Cardiac fibroblast (primary cell): ENCODE measurements at regions not wholly inside any gene's neighbourhood (a gene's known extent, or its start where the extent isn't known, plus 50 kb on each side); places are given as distances from the start of the nearest gene placed in this dataset.
"Not testable (repeated sequence)": the region's sequence is repeated elsewhere in the genome, so short reads cannot be mapped to it uniquely, and the experiment has no call there.

ENCODE experiments used
- DNase-seq, 2 donors: peaks; one replicate each; pipeline versions ENCODE4 v3.0.0 to v3.0.0-alpha.2; 2010; ENCODE audit warnings: low read depth in 2 of 2
- H3K4me3 ChIP-seq, 2 donors: replicated peaks in 1 of 2; 1 replicate in 1 of 2; 2 replicates in 1 of 2; pipeline ENCODE4 v1.5.1; 2011; ENCODE audit warnings: low read depth in 2 of 2, low read length in 2 of 2, mild to moderate bottlenecking in 2 of 2, moderate library complexity in 1 of 2
- TF ChIP-seq, protein P1 (sequence below): IDR thresholded peaks from one replicate; pipeline ENCODE4 v1.5.1; 2011; ENCODE audit warnings: low read depth, mild to moderate bottlenecking, low read length, inconsistent platforms

DNA sequence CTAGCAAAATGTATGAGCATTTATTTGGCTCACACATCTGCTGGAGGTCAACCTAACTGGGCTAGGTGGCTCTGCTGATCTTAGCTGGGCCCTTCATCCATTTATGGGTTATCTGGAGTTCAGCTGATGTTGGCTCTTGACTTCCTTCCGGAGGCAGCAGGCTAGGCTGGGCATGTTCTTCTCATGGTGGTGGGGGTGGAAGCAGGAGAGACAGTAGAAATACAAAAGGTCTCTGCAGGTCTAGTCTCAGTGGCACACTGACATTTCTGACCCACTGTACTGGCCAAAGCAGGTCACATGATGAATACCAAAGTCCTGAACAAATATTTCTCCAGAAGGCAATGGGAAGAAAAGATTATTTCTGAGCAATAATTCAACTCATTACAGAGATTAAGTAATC, 334.6 kb downstream of the CRPPA start:
- no peak overlapping the region for H3K4me3 ChIP-seq
- DNase-seq = no peak
- TF ChIP-seq, protein P1, sequence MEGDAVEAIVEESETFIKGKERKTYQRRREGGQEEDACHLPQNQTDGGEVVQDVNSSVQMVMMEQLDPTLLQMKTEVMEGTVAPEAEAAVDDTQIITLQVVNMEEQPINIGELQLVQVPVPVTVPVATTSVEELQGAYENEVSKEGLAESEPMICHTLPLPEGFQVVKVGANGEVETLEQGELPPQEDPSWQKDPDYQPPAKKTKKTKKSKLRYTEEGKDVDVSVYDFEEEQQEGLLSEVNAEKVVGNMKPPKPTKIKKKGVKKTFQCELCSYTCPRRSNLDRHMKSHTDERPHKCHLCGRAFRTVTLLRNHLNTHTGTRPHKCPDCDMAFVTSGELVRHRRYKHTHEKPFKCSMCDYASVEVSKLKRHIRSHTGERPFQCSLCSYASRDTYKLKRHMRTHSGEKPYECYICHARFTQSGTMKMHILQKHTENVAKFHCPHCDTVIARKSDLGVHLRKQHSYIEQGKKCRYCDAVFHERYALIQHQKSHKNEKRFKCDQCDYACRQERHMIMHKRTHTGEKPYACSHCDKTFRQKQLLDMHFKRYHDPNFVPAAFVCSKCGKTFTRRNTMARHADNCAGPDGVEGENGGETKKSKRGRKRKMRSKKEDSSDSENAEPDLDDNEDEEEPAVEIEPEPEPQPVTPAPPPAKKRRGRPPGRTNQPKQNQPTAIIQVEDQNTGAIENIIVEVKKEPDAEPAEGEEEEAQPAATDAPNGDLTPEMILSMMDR = no peak

DNA sequence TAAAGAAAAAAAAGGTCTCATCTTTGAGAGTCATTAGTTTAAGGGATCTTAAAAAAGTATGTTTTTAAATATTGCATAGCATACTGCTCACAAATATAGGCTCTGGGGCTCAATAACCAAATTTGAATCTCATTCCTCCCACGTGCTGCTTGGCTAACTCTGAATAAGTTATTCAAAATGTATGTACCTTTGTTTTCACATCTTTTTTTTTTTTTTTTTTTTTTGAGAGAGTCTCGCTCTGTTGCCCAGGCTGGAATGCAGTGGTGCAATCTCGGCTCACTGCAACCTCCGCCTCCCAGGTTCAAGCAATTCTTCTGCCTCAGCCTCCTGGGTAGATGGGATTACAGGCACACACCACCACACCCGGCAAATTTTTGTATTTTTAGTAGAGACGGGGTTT, 335.6 kb downstream of the CRPPA start:
- H3K4me3 ChIP-seq, DNase-seq: not testable (repeated sequence)

DNA sequence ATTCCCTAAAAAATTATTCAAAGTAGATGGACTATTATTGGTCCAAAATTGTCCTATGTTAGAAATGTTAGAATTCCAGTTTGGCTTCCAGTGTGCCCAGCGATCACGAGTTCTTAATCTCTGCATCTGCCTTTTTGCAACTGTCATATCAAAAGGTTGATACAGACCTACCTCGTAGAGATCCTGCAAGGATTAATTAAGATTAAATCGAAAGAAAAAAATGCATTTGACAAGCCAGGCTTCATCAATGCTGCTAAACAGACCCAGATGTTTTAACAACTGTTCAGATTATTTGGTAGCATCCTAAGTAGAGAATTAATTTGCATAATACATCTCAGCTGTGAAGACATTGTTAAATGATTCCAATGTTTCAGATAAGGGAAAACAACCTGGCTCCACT, 336.5 kb downstream of the CRPPA start:
- no peak for DNase-seq
- no peak overlapping the region for H3K4me3 ChIP-seq
- TF ChIP-seq, protein P1 = no peak

DNA sequence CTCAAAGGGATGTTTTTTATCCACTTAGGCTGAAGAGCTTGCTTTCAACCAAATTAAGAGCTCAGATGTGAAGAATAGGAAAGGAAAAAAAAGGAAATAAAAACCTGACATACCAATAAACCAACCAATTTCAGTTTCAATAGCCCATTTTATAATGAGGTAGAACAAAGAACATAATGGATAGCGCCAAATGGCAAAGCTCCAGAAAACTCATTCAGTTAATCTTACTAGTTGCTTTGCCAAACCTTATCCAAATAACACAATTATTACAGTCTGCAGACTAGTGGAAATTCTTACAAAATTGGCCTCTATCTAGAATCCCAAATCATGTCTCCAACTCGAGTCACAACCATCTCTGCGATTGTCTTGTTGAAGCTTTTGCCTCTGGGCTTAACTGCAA, 337.0 kb downstream of the CRPPA start:
- DNase-seq = peak; percentile 57 to 68
- TF ChIP-seq, protein P1 = no peak
- H3K4me3 ChIP-seq = no peak overlapping the region

DNA sequence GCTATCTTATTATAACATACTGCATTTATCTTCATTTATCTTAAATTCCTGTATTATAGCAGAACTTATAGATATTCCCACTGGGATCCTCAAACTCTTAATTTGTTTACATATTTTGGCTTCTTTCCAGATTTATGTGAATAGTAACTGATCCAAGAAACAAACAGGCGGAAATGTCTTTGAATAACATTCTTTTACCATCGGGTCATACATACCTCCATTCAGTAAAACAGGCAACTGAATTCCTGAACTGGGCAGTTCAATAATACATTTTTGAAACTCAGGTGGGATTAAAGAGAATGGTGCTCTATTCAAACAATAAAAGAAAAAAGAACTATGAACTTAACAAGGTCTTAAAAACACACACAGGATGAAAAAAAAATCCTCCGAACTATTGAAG, 337.4 kb downstream of the CRPPA start:
- TF ChIP-seq, protein P1 = no peak
- H3K4me3 ChIP-seq = no peak overlapping the region
- peak; percentile 37 to 74 for DNase-seq

DNA sequence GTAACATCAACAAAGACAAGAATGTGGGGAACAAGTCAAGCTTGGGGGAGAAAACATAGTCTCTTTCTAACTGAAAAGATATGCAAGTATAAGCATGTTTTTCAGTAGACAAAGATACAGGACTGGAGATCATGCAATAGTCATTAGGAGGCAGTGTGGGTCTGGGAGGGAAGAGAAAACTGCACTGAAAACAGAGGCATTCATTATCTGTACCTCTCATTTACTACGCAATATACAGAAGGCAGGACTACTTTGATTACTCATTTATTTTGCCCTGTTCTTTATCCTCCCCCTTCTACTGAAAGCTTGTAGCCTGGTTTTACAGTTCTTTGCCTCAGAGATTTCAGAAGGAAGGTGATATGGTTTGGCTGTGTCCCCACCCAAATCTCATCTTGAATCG, 341.2 kb downstream of the CRPPA start:
- TF ChIP-seq, protein P1 = no peak
- no peak for DNase-seq
- H3K4me3 ChIP-seq = no peak overlapping the region

DNA sequence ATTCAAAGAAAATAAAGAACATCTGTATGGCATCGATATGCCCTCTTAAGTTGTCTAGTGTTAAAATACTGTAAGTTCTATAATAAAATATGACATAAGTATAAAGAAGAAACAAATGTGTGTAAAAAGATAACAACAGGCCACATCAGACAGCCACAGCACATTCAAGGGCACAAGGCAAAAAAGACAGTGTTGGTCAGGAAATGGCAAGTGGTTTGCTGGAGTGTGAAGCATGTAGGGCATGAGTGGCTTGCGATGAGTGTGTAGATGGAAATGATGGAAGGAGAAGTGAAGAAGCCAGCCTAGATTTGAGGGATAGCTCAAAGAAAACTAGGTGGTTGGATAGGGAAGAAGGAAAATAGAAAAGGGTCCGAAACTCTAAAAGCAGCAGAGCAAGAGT, 341.6 kb downstream of the CRPPA start:
- TF ChIP-seq, protein P1 = no peak
- no peak overlapping the region for H3K4me3 ChIP-seq
- DNase-seq = no peak
